Pancreas (tissue), 10 donors: ENCODE measurements at regions not wholly inside any gene's neighbourhood (a gene's known extent, or its start where the extent isn't known, plus 50 kb on each side); places are given as distances from the start of the nearest gene placed in this dataset.

Experiments
- ATAC-seq, 4 donors: fragments of 200-7000 bp; cut with Tn5 transposase; one replicate each; pipeline versions ENCODE4 v1.8.0 to v1.9.1; 2020; ENCODE audit warnings: mild to moderate bottlenecking in 4 of 4, moderate library complexity in 4 of 4
- DNase-seq, 6 donors: peaks; one replicate each; pipeline ENCODE4 v3.0.0-alpha.2; 2020
- FAIRE-seq: peaks from 2 replicates; lab custom pipeline; 2012; peaks lifted over from hg19 to GRCh38; lab: Jason Lieb, UNC
- H3K27ac ChIP-seq, 4 donors: fragments of 200-600 bp; sonication (generic); 1 replicate in 3 of 4; 2 replicates in 1 of 4; pipeline versions ENCODE4 v1.5.0 to v1.8.0; 2020
- H3K27me3 ChIP-seq, 4 donors: fragments of 200-600 bp; one replicate each; pipeline ENCODE4 v1.8.0; 2021
- H3K36me3 ChIP-seq, 3 donors: fragments of 200-600 bp; sonication (generic) in 1 of 3; one replicate each; pipeline versions ENCODE4 v1.5.0 to v1.8.0; 2020 to 2021
- H3K4me1 ChIP-seq, 3 donors: fragments of 200-600 bp; one replicate each; pipeline ENCODE4 v1.8.0; 2021
- H3K4me3 ChIP-seq, 4 donors: fragments of 200-600 bp; sonication (generic) in 2 of 4; one replicate each; pipeline versions ENCODE4 v1.5.0 to v1.8.0; 2020 to 2021
- H3K9me3 ChIP-seq, 4 donors: fragments of 200-600 bp; one replicate each; pipeline ENCODE4 v1.8.0; 2021
- WGBS, 2 donors: extraction: QIAGEN DNeasy Blood & Tissue Kit; methylation state at CpG; one replicate each; pipeline ENCODE4 v1.1.7; 2013; 5-methylcytosine and 5-hydroxymethylcytosine counted together
- intact Hi-C, 3 donors: fragments of 100-400 bp; cut with DNase I; formaldehyde crosslinking; loops; one replicate each; pipeline versions ENCODE4 v1.11.1 to v1.14.2; 2022
- TF ChIP-seq, protein P1 (sequence below), 4 donors: fragments of 200-600 bp; sonication (generic) in 3 of 4; IDR thresholded peaks; one replicate each; pipeline versions ENCODE4 v1.5.0 to v1.8.0; 2021; ENCODE audit warnings: antibody characterized with exemption in 4 of 4
- donor health status: healthy with polysubstance abuse.
- donor health status: DM: no; HTN: no; CAD: no; lungs with moderate emphysema.
- donor health status: DM: no; HTN: no; CAD: no.
- donor health status: control.
- donor health status: control.
- donor health status: Bipolar disorder and iron deficiency.
- donor health status: DM: yes; HTN: yes; CAD: no.
- donor health status: DM: no; HTN: no; CAD: no.
- donor health status: DM: no; HTN: no; CAD: no.
- donor health status: DM: yes; HTN: yes; CAD: no.

DNA sequence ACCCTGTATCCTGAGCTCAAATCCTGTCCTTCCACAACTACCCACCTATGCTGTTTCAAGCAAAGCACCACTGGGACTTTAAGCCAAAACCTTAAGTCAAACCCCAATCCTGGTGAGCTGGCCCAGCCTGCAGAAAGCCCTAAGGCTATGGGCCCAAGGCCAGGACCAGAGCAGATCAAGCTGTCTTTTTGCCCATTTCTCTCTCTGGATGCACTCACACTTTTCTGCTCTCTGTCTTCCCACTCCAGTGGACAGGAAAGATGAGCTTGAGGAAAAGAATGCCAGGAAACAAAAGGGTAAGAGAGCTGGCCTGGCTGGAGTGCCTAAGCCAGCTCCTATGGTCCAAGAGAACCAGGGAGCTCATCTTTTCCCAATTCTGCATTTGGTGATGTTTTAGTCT lies 284.3 kb upstream of the ISX start:
- TF ChIP-seq, protein P1, sequence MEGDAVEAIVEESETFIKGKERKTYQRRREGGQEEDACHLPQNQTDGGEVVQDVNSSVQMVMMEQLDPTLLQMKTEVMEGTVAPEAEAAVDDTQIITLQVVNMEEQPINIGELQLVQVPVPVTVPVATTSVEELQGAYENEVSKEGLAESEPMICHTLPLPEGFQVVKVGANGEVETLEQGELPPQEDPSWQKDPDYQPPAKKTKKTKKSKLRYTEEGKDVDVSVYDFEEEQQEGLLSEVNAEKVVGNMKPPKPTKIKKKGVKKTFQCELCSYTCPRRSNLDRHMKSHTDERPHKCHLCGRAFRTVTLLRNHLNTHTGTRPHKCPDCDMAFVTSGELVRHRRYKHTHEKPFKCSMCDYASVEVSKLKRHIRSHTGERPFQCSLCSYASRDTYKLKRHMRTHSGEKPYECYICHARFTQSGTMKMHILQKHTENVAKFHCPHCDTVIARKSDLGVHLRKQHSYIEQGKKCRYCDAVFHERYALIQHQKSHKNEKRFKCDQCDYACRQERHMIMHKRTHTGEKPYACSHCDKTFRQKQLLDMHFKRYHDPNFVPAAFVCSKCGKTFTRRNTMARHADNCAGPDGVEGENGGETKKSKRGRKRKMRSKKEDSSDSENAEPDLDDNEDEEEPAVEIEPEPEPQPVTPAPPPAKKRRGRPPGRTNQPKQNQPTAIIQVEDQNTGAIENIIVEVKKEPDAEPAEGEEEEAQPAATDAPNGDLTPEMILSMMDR (IDR thresholded peaks at IDR 0.05), result no peak
- H3K4me1 ChIP-seq, result no peaks in the 10 kb centered on the region
- FAIRE-seq, result no peak
- H3K27ac ChIP-seq, result no peak overlapping the region
- intact Hi-C loops, result no loop called here
- no peak for ATAC-seq
- no peak for DNase-seq
- H3K9me3 ChIP-seq, result no peaks in the 10 kb centered on the region
- H3K4me3 ChIP-seq, result no peak overlapping the region
- no peaks in the 10 kb centered on the region for H3K36me3 ChIP-seq
- H3K27me3 ChIP-seq, result no peaks in the 10 kb centered on the region

DNA sequence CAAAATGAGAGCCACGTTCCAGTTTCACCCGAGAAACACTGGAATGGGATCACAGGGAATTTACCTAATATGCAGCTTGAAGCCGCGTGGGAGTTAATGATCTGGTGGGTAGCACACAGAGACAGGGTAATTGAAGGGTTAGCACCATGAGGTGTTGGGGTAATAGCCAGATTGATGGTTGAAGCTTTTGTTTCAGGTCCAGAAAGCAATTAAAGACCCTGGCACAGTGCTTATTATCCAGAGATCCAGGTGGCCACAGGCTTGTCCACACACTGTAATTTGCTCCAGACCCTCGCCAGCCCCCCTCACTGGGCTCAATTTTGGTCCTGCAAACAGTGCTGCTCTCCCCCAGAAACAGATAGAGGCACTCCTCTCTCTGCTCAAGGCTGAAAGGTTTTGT lies 282.5 kb upstream of the ISX start:
- FAIRE-seq, result no peak
- no peak for ATAC-seq
- H3K4me1 ChIP-seq, result no peaks in the 10 kb centered on the region
- 51 to 57% methylated on average over 5 of the region's 5 CpGs for WGBS, 2 donors
- intact Hi-C loops, result no loop called here
- H3K36me3 ChIP-seq, result no peaks in the 10 kb centered on the region
- H3K4me3 ChIP-seq, result no peak overlapping the region
- no peak overlapping the region for H3K27ac ChIP-seq
- no peak for DNase-seq
- H3K27me3 ChIP-seq, result no peaks in the 10 kb centered on the region
- TF ChIP-seq, protein P1 (IDR thresholded peaks at IDR 0.05), result no peak
- no peaks in the 10 kb centered on the region for H3K9me3 ChIP-seq

DNA sequence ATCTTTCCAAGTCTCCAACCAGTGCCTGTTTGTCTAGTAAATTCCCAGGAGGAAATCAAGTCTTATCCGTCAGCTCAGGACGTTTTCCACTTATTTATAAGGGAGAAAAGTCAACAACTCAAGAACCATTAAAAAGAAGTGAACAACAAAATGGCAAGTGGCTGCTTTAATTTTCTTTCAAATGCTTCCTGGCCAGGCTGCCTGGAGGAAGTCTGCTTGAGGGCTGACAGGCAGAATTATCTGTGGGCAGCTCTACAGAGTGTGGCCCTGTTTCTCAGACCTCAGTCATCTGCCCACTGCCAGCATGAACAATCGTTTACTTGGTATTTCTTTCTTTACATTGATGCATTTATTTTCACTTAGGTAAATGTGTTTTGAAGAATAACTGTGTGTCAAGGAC lies 281.9 kb upstream of the ISX start:
- ATAC-seq, result no peak
- TF ChIP-seq, protein P1 (IDR thresholded peaks at IDR 0.05), result no peak
- Histone ChIP-seq H3K27ac (no peak overlapping the region), H3K27me3 (no peaks in the 10 kb centered on the region), H3K9me3 (no peaks in the 10 kb centered on the region), H3K4me3 (no peak overlapping the region), H3K4me1 (no peaks in the 10 kb centered on the region), H3K36me3 (no peaks in the 10 kb centered on the region)
- intact Hi-C loops, result no loop called here
- no peak for FAIRE-seq
- 14% methylated on average over 3 of the region's 3 CpGs for WGBS, 2 donors
- DNase-seq, result no peak

DNA sequence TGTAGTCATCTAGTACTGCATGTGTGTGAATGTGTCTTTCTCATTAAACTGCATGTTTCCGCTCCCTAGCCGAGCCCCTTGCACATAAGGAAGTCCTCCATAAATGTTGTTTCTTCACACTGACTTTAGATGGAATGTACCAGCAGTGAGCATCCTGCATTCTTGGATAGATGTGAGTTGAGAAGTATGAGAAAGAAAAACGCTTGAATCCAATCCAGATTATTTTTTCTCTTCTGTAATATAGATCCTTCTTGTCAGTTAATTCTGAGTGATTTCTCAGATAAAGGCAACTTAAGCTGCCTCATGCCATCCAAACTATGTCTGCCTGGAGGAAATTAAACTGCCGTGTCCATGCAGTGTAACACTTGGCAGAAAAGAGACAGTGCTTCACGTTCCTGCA lies 268.1 kb upstream of the ISX start:
- H3K27me3 ChIP-seq, result no peaks in the 10 kb centered on the region
- no peaks in the 10 kb centered on the region for H3K4me1 ChIP-seq
- H3K4me3 ChIP-seq, result no peak overlapping the region
- ATAC-seq (no peak), FAIRE-seq (no peak), DNase-seq (no peak)
- H3K27ac ChIP-seq, result no peak overlapping the region
- TF ChIP-seq, protein P1 (IDR thresholded peaks at IDR 0.05), result no peak
- 51 to 57% methylated on average over 5 of the region's 5 CpGs for WGBS, 2 donors
- H3K36me3 ChIP-seq, result no peaks in the 10 kb centered on the region
- intact Hi-C loops, result no loop called here
- H3K9me3 ChIP-seq, result no peaks in the 10 kb centered on the region

DNA sequence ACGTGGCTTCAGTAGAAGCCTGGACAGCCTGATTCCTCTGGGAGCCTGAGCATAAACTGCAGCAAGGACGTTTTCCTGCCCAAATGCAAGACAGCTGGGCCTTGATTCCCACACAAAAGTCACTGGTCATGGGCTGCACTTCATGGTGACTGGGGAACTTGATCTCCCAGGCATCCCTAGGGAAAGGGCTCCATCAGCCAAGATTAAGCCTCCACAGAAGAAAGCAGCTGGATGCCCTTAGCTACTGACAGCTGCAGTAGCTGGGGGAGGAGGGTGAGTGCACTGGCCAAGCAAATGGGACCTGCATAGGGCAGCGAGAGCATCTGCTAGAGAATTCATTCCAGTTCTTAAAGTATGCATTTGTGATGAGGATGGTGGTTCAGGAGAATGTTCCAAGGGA lies 267.4 kb upstream of the ISX start:
- H3K27ac ChIP-seq, result no peak overlapping the region
- DNase-seq, result no peak

More for the DNA sequence above, 267.4 kb upstream of the ISX start:
- Histone ChIP-seq H3K4me1 (no peaks in the 10 kb centered on the region), H3K36me3 (no peaks in the 10 kb centered on the region), H3K27me3 (no peaks in the 10 kb centered on the region), H3K9me3 (no peaks in the 10 kb centered on the region), H3K4me3 (no peak overlapping the region)
- FAIRE-seq (no peak), ATAC-seq (no peak)
- intact Hi-C loops, result no loop called here
- TF ChIP-seq, protein P1 (IDR thresholded peaks at IDR 0.05), result no peak
- 40 to 61% methylated on average over 3 of the region's 3 CpGs for WGBS, 2 donors
